K562 (cell line): ENCODE measurements at regions not wholly inside any gene's neighbourhood (a gene's known extent, or its start where the extent isn't known, plus 50 kb on each side); places are given as distances from the start of the nearest gene placed in this dataset.

ENCODE experiments used
- ATAC-seq: fragments of 200-7000 bp; cut with Tn5 transposase; 3 replicates; pipeline ENCODE4 v1.9.1; 2020; ENCODE audit warnings: moderate library complexity
- BruUV-seq: library from RNA; stranded (reverse); fragments of 400-500 nt; replicated peaks from 2 replicates; lab custom pipeline; 2021; lab: Mats Ljungman, UMichigan
- CTCF ChIA-PET: fragments of 300-600 bp; formaldehyde crosslinking; extraction: SDS; loops from one replicate; lab custom pipeline; 2021; ENCODE audit warnings: low intra/inter-chr PET ratio; lab: Yijun Ruan, JAX
- POLR2A ChIA-PET: fragments of 300-600, 350-650 bp; sonication (Branson Sonifier 250); formaldehyde crosslinking; extraction: SDS; loops from one replicate; lab custom pipeline; 2021; ENCODE audit warnings: antibody characterized with exemption, inconsistent platforms; lab: Yijun Ruan, JAX
- DNase-seq, 4 experiments: peaks; one replicate each; pipeline versions ENCODE4 v3.0.0 to v3.0.0-alpha.2; 2011 to 2018; ENCODE audit warnings: low spot score in 3 of 4, mixed read lengths in 3 of 4; ENCODE audit errors: extremely low read depth in 1 of 4
- FAIRE-seq: peaks from 2 replicates; lab custom pipeline; 2011; peaks lifted over from hg19 to GRCh38; lab: Jason Lieb, UNC
- H2AFZ ChIP-seq: 2 replicates; pipeline ENCODE4 v1.6.0; 2011; ENCODE audit warnings: low read depth, low read length, control low read depth, inconsistent platforms
- H3K27ac ChIP-seq: fragments of 200-600 bp; 3 replicates; pipeline ENCODE4 v1.8.0; 2011; ENCODE audit warnings: low read depth, mild to moderate bottlenecking, control low read depth, inconsistent platforms, low read length, moderate library complexity, mixed read lengths; ENCODE audit errors: extremely low read depth
- H3K27me3 ChIP-seq, 2 experiments: fragments of 300-600 bp in 1 of 2; 2 replicates in 1 of 2; 3 replicates in 1 of 2; pipeline versions ENCODE4 v1.6.0 to v1.8.0; 2011; ENCODE audit warnings: inconsistent platforms in 2 of 2, low read length in 2 of 2, mild to moderate bottlenecking in 1 of 2, mixed read lengths in 1 of 2, moderate library complexity in 1 of 2; ENCODE audit not compliant: control insufficient read depth in 2 of 2, insufficient read depth in 2 of 2
- H3K36me3 ChIP-seq: fragments of 300-600 bp; 3 replicates; pipeline ENCODE4 v1.8.0; 2011; ENCODE audit warnings: mild to moderate bottlenecking, low read length, inconsistent platforms; ENCODE audit not compliant: control insufficient read depth, insufficient read depth
- H3K4me1 ChIP-seq, 2 experiments: fragments of 200-600 bp in 1 of 2; replicated peaks in 1 of 2; 2 replicates in 1 of 2; 3 replicates in 1 of 2; pipeline versions ENCODE4 v1.5.1 to v1.8.0; 2011; ENCODE audit warnings: inconsistent platforms in 2 of 2, low read length in 2 of 2, mild to moderate bottlenecking in 1 of 2, mixed read lengths in 1 of 2, moderate library complexity in 1 of 2; ENCODE audit not compliant: control insufficient read depth in 2 of 2, insufficient read depth in 2 of 2
- H3K4me2 ChIP-seq: 2 replicates; pipeline ENCODE4 v1.6.1; 2011; ENCODE audit warnings: low read length, control low read depth, inconsistent platforms, mixed read lengths; ENCODE audit not compliant: insufficient read depth
- H3K4me3 ChIP-seq: fragments of 200-600 bp; sonication (generic), shearing (Covaris generic); 2 replicates; pipeline ENCODE4 v1.5.1; 2016; ENCODE audit warnings: control low read depth, inconsistent platforms
- H3K79me2 ChIP-seq: fragments of 200-600 bp; 3 replicates; pipeline ENCODE4 v1.8.0; 2011; ENCODE audit warnings: low read length, inconsistent platforms; ENCODE audit not compliant: control insufficient read depth, insufficient read depth
- H3K9ac ChIP-seq, 2 experiments: 2 replicates each; pipeline versions ENCODE4 v1.6.0 to v1.6.1; 2011; ENCODE audit warnings: low read depth in 2 of 2, low read length in 2 of 2, control low read depth in 1 of 2, inconsistent platforms in 1 of 2, mild to moderate bottlenecking in 1 of 2, mixed read lengths in 1 of 2; ENCODE audit not compliant: insufficient read depth in 1 of 2
- H3K9me1 ChIP-seq: one replicate; pipeline ENCODE4 v1.6.0; 2011; ENCODE audit warnings: inconsistent platforms, mild to moderate bottlenecking, low read length, moderate library complexity; ENCODE audit not compliant: control insufficient read depth, insufficient read depth
- H3K9me3 ChIP-seq: replicated peaks from 2 replicates; pipeline ENCODE4 v1.5.1; 2011; ENCODE audit warnings: low read depth, low read length, inconsistent platforms; ENCODE audit not compliant: control insufficient read depth, insufficient read depth
- H4K20me1 ChIP-seq: replicated peaks from 2 replicates; pipeline ENCODE4 v1.6.1; 2011; ENCODE audit warnings: low read length, inconsistent platforms, mixed read lengths; ENCODE audit not compliant: control insufficient read depth, insufficient read depth
- CTBP1 ChIP-seq: fragments of 450-650 bp; IDR thresholded peaks from 2 replicates; pipeline ENCODE4 v1.6.1; 2016; ENCODE audit warnings: borderline replicate concordance
- MEF2A ChIP-seq: IDR thresholded peaks from 2 replicates; pipeline ENCODE4 v1.6.1; 2011; ENCODE audit warnings: low read depth, mild to moderate bottlenecking, low read length, moderate library complexity; ENCODE audit not compliant: control insufficient read depth
- MYC ChIP-seq, 2 experiments: fragments of 250-450 bp in 1 of 2; sonication (Bioruptor Pico) in 1 of 2; IDR thresholded peaks; 2 replicates each; pipeline versions ENCODE4 v1.5.1 to v1.6.1; 2012 to 2021; ENCODE audit warnings: low read depth in 2 of 2, borderline replicate concordance in 1 of 2, improper control_type of control experiment in 1 of 2, low read length in 1 of 2, mild to moderate bottlenecking in 1 of 2, moderate library complexity in 1 of 2
- PRDM10 ChIP-seq: fragments of 450-650 bp; IDR thresholded peaks from 2 replicates; pipeline ENCODE4 v1.6.1; 2018; ENCODE audit not compliant: partially characterized antibody
- SRSF9 ChIP-seq: fragments of 200-400 bp; formaldehyde crosslinking; IDR thresholded peaks from 2 replicates; pipeline ENCODE4 v1.6.1; 2017; ENCODE audit warnings: low read depth, low read length, borderline replicate concordance
- TCFL5 ChIP-seq: fragments of 250-450 bp; sonication (Bioruptor Pico); conservative IDR thresholded peaks from 2 replicates; pipeline ENCODE4 v1.6.1; 2021; ENCODE audit warnings: mild to moderate bottlenecking, moderate library complexity, matching md5 sums
- ZBTB2 ChIP-seq: fragments of 450-650 bp; IDR thresholded peaks from 2 replicates; pipeline ENCODE4 v1.6.1; 2016; ENCODE audit warnings: antibody characterized with exemption
- ZNF24 ChIP-seq: fragments of 450-650 bp; IDR thresholded peaks from 2 replicates; pipeline ENCODE4 v1.6.1; 2016
- ZNF764 ChIP-seq: fragments of 250-450 bp; sonication (Bioruptor Pico); IDR thresholded peaks from 2 replicates; pipeline ENCODE4 v1.4.0; 2020; ENCODE audit warnings: low read depth, mild to moderate bottlenecking, moderate library complexity
- WGBS: fragments of 100-300 bp; shearing (Covaris generic); methylation state at CpG from one replicate; pipeline ENCODE4 v1.1.6; 2016; ENCODE audit warnings: low coverage, mixed read lengths; ENCODE audit not compliant: insufficient coverage; ENCODE audit errors: missing lambda C conversion rate; 5-methylcytosine and 5-hydroxymethylcytosine counted together
- in situ Hi-C: fragments of 300-500 bp; cut with MboI; formaldehyde crosslinking; loops from 4 replicates; pipeline ENCODE4 v1.15.0; 2018; ENCODE audit warnings: inconsistent platforms, mixed read lengths
- intact Hi-C: fragments of 100-400 bp; cut with micrococcal nuclease; formaldehyde crosslinking; loops from 2 replicates; pipeline ENCODE4 v1.14.2; 2022

GRCh38 chr6:46072866-46073265, 56.9 kb upstream of the ENPP4 start:
- POLR2A ChIA-PET, result no interaction called here
- FAIRE-seq (no peak), DNase-seq (no peak)
- no peaks in the 10 kb centered on the region for H3K4me1 ChIP-seq
- TF ChIP-seq MEF2A (no peak), MYC (IDR thresholded peaks at IDR 0.05; ENCODE audit: low read depth, low read length) (no peak), MYC (CRISPR knock-in tag; IDR thresholded peaks at IDR 0.05; ENCODE audit: borderline replicate concordance, low read depth) (no peak), SRSF9 (no peak), ZNF764 (CRISPR knock-in tag) (no peak), TCFL5 (CRISPR knock-in tag) (no peak), CTBP1 (no peak), ZNF24 (no peak), ZBTB2 (no peak), PRDM10 (no peak)
- TF ChIP-seq, all 486 proteins: peak for 0
- H2AFZ ChIP-seq, result no peak overlapping the region
- no peak overlapping the region for H3K4me2 ChIP-seq
- ATAC-seq, result no peak
- 0% methylated on average over 1 of the region's 1 CpG for WGBS
- no peak overlapping the region for H3K9ac ChIP-seq
- intact Hi-C loops (no loop called here), in situ Hi-C loops (loop anchor here (25.0 kb wide), 1 partner anchor 914 kb away; no protein-coding TSS in a partner anchor)
- H3K9me1 ChIP-seq, result no peaks in the 10 kb centered on the region
- no peaks in the 10 kb centered on the region for H3K36me3 ChIP-seq
- H3K9me3 ChIP-seq, result no peaks in the 10 kb centered on the region
- H3K4me3 ChIP-seq, result no peak overlapping the region
- H3K27ac ChIP-seq, result no peak overlapping the region
- peaks cover 0 to 5% of the 10 kb centered on the region in 2 experiments; a peak in 1 of 5 replicates for H3K27me3 ChIP-seq
- no TSS peak for BruUV-seq
- CTCF ChIA-PET, result no interaction called here
- H4K20me1 ChIP-seq, result no peaks in the 10 kb centered on the region
- H3K79me2 ChIP-seq, result no peaks in the 10 kb centered on the region
